ENCODE measurements at regions not wholly inside any gene's neighbourhood (a gene's known extent, or its start where the extent isn't known, plus 50 kb on each side); places are given as distances from the start of the nearest gene placed in this dataset.

DNA sequence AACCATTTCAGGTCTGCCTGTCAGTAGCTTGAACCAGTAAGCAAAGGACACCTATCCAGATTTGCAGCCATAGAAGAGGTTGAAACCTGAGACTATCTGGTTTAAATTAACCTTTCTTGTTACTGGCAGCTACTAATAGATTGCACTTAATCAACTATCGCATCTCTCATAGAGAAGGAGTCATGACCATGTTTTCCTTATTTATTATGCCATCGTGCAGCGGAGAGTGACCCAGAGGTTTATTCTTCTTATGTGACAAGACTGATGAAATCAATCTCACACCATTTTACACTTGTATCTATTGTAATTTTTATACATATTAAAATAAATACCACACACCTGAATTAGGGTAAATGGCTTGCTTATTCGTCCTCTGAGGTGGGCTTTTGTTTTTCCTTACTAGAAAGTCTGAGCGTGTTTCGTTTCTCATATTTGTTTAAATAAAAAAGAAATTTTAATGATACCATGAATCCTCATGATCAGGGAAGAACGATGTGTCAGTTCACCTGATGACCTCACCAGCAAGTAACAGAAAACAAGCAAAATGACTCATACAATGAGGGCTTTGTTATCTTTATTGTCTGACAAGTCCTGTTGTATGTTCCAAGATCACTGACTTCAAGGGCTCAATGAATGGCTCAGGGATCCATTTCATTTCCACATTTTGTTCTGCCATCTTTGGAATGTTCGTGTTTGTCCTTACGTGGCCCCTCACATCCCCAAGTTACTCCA lies 379.5 kb upstream of the DPH6 start:
- Histone ChIP-seq H3K4me3 (no peak overlapping the region), H3K4me1 (no peaks in the 10 kb centered on the region), H3K27ac (no peak overlapping the region), H3K9me3 (no peaks in the 10 kb centered on the region), H3K36me3 (no peaks in the 10 kb centered on the region), H3K27me3 (ENCODE audit: low read depth) (no peaks in the 10 kb centered on the region)
- ATAC-seq (no peak), DNase-seq (no peak)
- intact Hi-C loops (cut with DNase I), result no loop called here
- no peak for TF ChIP-seq CTCF (IDR thresholded peaks at IDR 0.05)

DNA sequence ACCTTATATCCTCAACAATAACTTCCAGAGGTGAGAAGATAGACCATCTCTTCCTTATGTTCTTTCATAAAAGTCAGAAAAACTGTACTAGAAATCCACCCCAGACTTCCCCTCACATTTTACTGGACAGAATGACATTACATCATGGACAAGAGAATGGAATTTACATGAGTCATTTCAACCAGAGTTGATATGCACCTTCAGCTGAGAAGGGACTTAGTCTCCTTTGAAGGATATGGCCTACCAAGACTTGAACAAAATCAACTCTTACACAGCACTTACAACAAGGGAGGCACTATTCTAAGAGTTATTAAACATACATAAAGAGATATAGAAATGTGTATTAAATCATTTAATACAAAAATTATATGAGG lies 380.0 kb upstream of the DPH6 start:
- intact Hi-C loops (cut with DNase I), result no loop called here
- no peak for TF ChIP-seq CTCF (IDR thresholded peaks at IDR 0.05)
- no peaks in the 10 kb centered on the region for H3K36me3 ChIP-seq
- no peak for ATAC-seq
- no peak overlapping the region for H3K27ac ChIP-seq
- no peak overlapping the region for H3K4me3 ChIP-seq
- no peaks in the 10 kb centered on the region for H3K4me1 ChIP-seq
- no peak for DNase-seq
- H3K9me3 ChIP-seq, result no peaks in the 10 kb centered on the region
- H3K27me3 ChIP-seq (ENCODE audit: low read depth), result no peaks in the 10 kb centered on the region

DNA sequence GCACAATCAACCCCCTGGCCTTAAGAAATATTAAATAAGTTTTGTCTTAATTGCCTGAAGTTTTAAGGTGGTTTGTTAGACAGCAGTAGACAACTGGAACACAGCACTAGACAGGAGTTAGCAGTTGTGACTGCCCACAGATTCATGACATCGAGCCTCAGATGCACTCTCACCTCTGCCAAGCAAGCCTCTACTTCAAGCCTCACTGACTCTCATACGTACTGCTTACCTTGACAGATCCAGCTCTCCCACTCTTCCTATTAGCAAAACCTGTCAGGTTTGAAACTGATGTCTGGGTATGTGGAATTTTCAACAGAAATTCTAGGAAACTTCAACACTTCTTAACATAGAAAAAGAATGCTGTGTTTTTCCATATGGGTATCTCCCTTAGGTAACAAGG lies 382.9 kb upstream of the DPH6 start:
- DNase-seq, result no peak
- TF ChIP-seq CTCF (IDR thresholded peaks at IDR 0.05), result no peak
- H3K4me3 ChIP-seq, result no peak overlapping the region
- intact Hi-C loops (cut with DNase I), result no loop called here
- H3K4me1 ChIP-seq, result no peaks in the 10 kb centered on the region
- no peak overlapping the region for H3K27ac ChIP-seq
- no peaks in the 10 kb centered on the region for H3K27me3 ChIP-seq (ENCODE audit: low read depth)
- H3K9me3 ChIP-seq, result no peaks in the 10 kb centered on the region
- no peak for ATAC-seq
- H3K36me3 ChIP-seq, result no peaks in the 10 kb centered on the region

DNA sequence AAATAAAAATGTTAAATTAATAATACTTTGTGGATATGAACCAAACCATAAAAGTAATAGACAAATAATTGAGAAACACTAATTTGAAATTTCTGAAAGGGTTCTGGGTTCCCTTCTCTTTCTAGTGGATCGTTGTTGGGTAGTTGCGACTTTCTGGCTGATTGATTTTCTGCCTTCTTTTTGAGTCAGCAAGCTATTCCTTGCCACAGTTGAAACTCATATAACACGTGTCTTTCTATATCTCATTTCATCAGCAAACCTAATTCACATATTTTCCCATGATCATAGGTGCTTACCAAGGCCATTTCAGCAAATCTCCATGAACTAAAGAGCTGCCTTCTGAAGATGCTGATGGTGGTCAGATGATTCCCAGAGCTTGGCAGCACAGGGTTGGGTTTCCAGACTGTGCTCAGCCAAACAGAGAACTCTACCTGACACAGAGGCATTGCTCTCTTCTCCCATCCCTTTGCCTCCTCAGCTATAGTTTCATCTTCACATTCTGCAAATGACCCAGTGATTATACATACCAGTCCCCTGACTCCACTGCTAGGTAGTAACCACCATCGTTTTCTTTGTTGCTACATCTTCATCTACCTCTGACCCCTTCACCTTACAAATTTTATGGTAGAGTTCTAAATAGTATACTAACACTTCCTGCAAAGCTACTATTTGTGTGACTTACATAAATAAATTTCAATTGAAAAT lies 383.9 kb upstream of the DPH6 start:
- no peak overlapping the region for H3K4me3 ChIP-seq
- no peak for ATAC-seq
- DNase-seq, result no peak
- no peak for TF ChIP-seq CTCF (IDR thresholded peaks at IDR 0.05)
- no peaks in the 10 kb centered on the region for H3K36me3 ChIP-seq
- H3K9me3 ChIP-seq, result no peaks in the 10 kb centered on the region
- intact Hi-C loops (cut with DNase I), result no loop called here
- no peaks in the 10 kb centered on the region for H3K27me3 ChIP-seq (ENCODE audit: low read depth)
- no peak overlapping the region for H3K27ac ChIP-seq
- no peaks in the 10 kb centered on the region for H3K4me1 ChIP-seq

DNA sequence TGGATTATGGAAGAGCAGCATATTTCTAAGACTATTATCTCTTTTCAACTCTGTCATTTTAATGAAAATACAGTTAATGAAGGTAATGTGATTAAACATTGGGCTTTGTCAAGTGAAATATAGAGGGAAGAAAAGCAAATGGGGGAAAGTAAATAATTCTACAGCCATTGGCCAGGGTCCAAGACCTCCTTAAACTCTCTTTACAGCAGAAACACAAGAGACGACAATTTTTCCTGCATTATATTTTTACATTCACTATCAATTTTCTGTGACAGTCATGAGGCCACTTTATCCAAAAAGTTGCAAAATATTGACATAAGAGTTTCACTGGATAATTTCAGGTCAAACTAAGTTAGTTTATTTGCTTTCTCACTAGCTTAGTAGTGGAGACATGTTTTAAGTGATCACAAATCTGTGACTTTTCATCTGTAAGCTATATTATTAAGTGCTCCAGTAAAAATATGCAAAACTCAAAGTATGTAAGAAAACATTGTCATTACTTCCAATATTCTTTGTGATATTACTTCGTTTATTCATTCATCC lies 385.9 kb upstream of the DPH6 start:
- intact Hi-C loops (cut with DNase I), result no loop called here
- no peak for ATAC-seq

More for the DNA sequence above, 385.9 kb upstream of the DPH6 start:
- Histone ChIP-seq H3K4me1 (no peaks in the 10 kb centered on the region), H3K27ac (no peak overlapping the region), H3K9me3 (no peaks in the 10 kb centered on the region), H3K27me3 (ENCODE audit: low read depth) (no peaks in the 10 kb centered on the region), H3K4me3 (no peak overlapping the region), H3K36me3 (no peaks in the 10 kb centered on the region)
- no peak for DNase-seq
- no peak for TF ChIP-seq CTCF (IDR thresholded peaks at IDR 0.05)
